ENCODE measurements at regions not wholly inside any gene's neighbourhood (a gene's known extent, or its start where the extent isn't known, plus 50 kb on each side); places are given as distances from the start of the nearest gene placed in this dataset.

DNA sequence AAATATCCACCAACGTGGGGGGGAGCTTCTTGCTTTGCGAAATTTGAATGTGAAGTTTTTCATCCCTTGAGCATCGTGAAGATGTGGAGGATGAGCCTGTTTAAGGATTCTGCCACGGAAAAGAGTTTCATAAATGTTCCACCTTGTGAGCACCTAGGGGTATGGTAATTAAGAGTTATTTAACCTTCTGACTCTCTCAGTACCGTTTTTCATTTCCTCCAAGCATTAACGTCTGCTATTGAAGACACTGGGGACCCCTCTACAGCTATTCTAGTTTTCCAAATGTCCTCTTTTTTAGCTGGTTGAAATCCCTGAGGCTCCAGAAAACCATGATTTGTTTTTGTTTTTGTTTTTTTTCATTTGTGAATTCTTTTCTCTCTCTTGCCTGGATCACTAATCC, 79.1 kb upstream of the GALNT2 start:
- TF ChIP-seq SUZ12 (IDR thresholded peaks at IDR 0.05; ENCODE audit: extremely low read depth, insufficient read depth, insufficient read length) (no peak), YY1 (IDR thresholded peaks at IDR 0.05; ENCODE audit: insufficient read depth, insufficient read length) (no peak)

Measured in NT2/D1 (cell line).